ENCODE measurements at regions not wholly inside any gene's neighbourhood (a gene's known extent, or its start where the extent isn't known, plus 50 kb on each side); places are given as distances from the start of the nearest gene placed in this dataset.

- no peak for DNase-seq
- no peaks in the 10 kb centered on the region for H3K9me3 Mint-ChIP-seq
- H3K27me3 Mint-ChIP-seq: peaks cover 3% of the 10 kb centered on the region
- no peaks in the 10 kb centered on the region for H3K4me1 Mint-ChIP-seq
- intact Hi-C loops (cut with micrococcal nuclease): no loop called here
- no peak overlapping the region for H3K27ac Mint-ChIP-seq
- H3K36me3 Mint-ChIP-seq (ENCODE audit: low read depth): no peaks in the 10 kb centered on the region
- no peak overlapping the region for H3K4me3 Mint-ChIP-seq
These were observed 524.6 kb upstream of the NOX3 start for GRCh38 chr6:155980014-155980767.

- Mint-ChIP-seq H3K4me3 (no peak overlapping the region), H3K27ac (no peak overlapping the region), H3K9me3 (no peaks in the 10 kb centered on the region), H3K36me3 (ENCODE audit: low read depth) (no peaks in the 10 kb centered on the region), H3K4me1 (peaks cover 6% of the 10 kb centered on the region), H3K27me3 (no peaks in the 10 kb centered on the region)
- DNase-seq: no peak
- intact Hi-C loops (cut with micrococcal nuclease): no loop called here
These were observed 519.9 kb upstream of the NOX3 start for GRCh38 chr6:155975506-155975905.

GRCh38 chr6:155974811-155975323 is 519.2 kb upstream of the NOX3 start:
- intact Hi-C loops (cut with micrococcal nuclease): no loop called here
- DNase-seq: no peak
- Mint-ChIP-seq H3K4me1 (peaks cover 6% of the 10 kb centered on the region), H3K36me3 (ENCODE audit: low read depth) (no peaks in the 10 kb centered on the region), H3K27ac (no peak overlapping the region), H3K4me3 (no peak overlapping the region), H3K27me3 (no peaks in the 10 kb centered on the region), H3K9me3 (no peaks in the 10 kb centered on the region)

- DNase-seq: no peak
- Mint-ChIP-seq H3K4me3 (no peak overlapping the region), H3K4me1 (peaks cover 6% of the 10 kb centered on the region), H3K27ac (no peak overlapping the region), H3K36me3 (ENCODE audit: low read depth) (no peaks in the 10 kb centered on the region), H3K9me3 (no peaks in the 10 kb centered on the region), H3K27me3 (no peaks in the 10 kb centered on the region)
- intact Hi-C loops (cut with micrococcal nuclease): no loop called here
These were observed 518.7 kb upstream of the NOX3 start for GRCh38 chr6:155974359-155974758.

- intact Hi-C loops (cut with micrococcal nuclease): no loop called here
- H3K4me3 Mint-ChIP-seq: no peak overlapping the region
- no peak for DNase-seq
- H3K27ac Mint-ChIP-seq: no peak overlapping the region
- H3K4me1 Mint-ChIP-seq: peaks cover 6% of the 10 kb centered on the region
- no peaks in the 10 kb centered on the region for H3K36me3 Mint-ChIP-seq (ENCODE audit: low read depth)
- H3K9me3 Mint-ChIP-seq: no peaks in the 10 kb centered on the region
- no peaks in the 10 kb centered on the region for H3K27me3 Mint-ChIP-seq
These were observed 515.5 kb upstream of the NOX3 start for GRCh38 chr6:155970876-155971708.

GRCh38 chr6:155970472-155970871 is 514.8 kb upstream of the NOX3 start:
- DNase-seq: no peak
- intact Hi-C loops (cut with micrococcal nuclease): no loop called here
- Mint-ChIP-seq H3K36me3 (ENCODE audit: low read depth) (no peaks in the 10 kb centered on the region), H3K4me3 (no peak overlapping the region), H3K4me1 (peaks cover 6% of the 10 kb centered on the region), H3K27me3 (no peaks in the 10 kb centered on the region), H3K9me3 (no peaks in the 10 kb centered on the region), H3K27ac (no peak overlapping the region)

GRCh38 chr6:155968921-155969320 is 513.3 kb upstream of the NOX3 start:
- Mint-ChIP-seq H3K36me3 (ENCODE audit: low read depth) (no peaks in the 10 kb centered on the region), H3K9me3 (no peaks in the 10 kb centered on the region), H3K27ac (no peak overlapping the region), H3K4me1 (peaks cover 5% of the 10 kb centered on the region), H3K4me3 (no peak overlapping the region), H3K27me3 (no peaks in the 10 kb centered on the region)
- intact Hi-C loops (cut with micrococcal nuclease): no loop called here
- DNase-seq: no peak

GRCh38 chr6:155967322-155967721 is 511.7 kb upstream of the NOX3 start:
- Mint-ChIP-seq H3K36me3 (ENCODE audit: low read depth) (no peaks in the 10 kb centered on the region), H3K27me3 (no peaks in the 10 kb centered on the region), H3K9me3 (no peaks in the 10 kb centered on the region), H3K4me3 (no peak overlapping the region), H3K4me1 (peaks cover 3% of the 10 kb centered on the region), H3K27ac (no peak overlapping the region)
- intact Hi-C loops (cut with micrococcal nuclease): no loop called here
- no peak for DNase-seq

- Mint-ChIP-seq H3K27ac (no peak overlapping the region), H3K9me3 (peaks cover 11% of the 10 kb centered on the region), H3K27me3 (no peaks in the 10 kb centered on the region), H3K4me1 (no peaks in the 10 kb centered on the region), H3K4me3 (no peak overlapping the region), H3K36me3 (ENCODE audit: low read depth) (no peaks in the 10 kb centered on the region)
- intact Hi-C loops (cut with micrococcal nuclease): no loop called here
- DNase-seq: no peak
These were observed 508.9 kb upstream of the NOX3 start for GRCh38 chr6:155964544-155964943.

GRCh38 chr6:155962276-155962675 is 506.6 kb upstream of the NOX3 start:
- Mint-ChIP-seq H3K27me3 (no peaks in the 10 kb centered on the region), H3K27ac (no peak overlapping the region), H3K4me3 (no peak overlapping the region), H3K36me3 (ENCODE audit: low read depth) (no peaks in the 10 kb centered on the region), H3K9me3 (peaks cover 11% of the 10 kb centered on the region), H3K4me1 (no peaks in the 10 kb centered on the region)
- intact Hi-C loops (cut with micrococcal nuclease): no loop called here
- DNase-seq: no peak

- H3K27me3 Mint-ChIP-seq: no peaks in the 10 kb centered on the region
- H3K4me1 Mint-ChIP-seq: no peaks in the 10 kb centered on the region
- no peaks in the 10 kb centered on the region for H3K36me3 Mint-ChIP-seq (ENCODE audit: low read depth)
- H3K27ac Mint-ChIP-seq: no peak overlapping the region
- intact Hi-C loops (cut with micrococcal nuclease): no loop called here
- no peak overlapping the region for H3K4me3 Mint-ChIP-seq
- DNase-seq: no peak
- H3K9me3 Mint-ChIP-seq: peaks cover 11% of the 10 kb centered on the region
These were observed 504.4 kb upstream of the NOX3 start for GRCh38 chr6:155959898-155960495.

GRCh38 chr6:155958550-155958949 is 502.9 kb upstream of the NOX3 start:
- DNase-seq: no peak
- intact Hi-C loops (cut with micrococcal nuclease): no loop called here
- H3K27me3 Mint-ChIP-seq: no peaks in the 10 kb centered on the region
- H3K36me3 Mint-ChIP-seq (ENCODE audit: low read depth): no peaks in the 10 kb centered on the region
- no peak overlapping the region for H3K27ac Mint-ChIP-seq
- peaks cover 11% of the 10 kb centered on the region for H3K9me3 Mint-ChIP-seq
- H3K4me3 Mint-ChIP-seq: no peak overlapping the region
- H3K4me1 Mint-ChIP-seq: no peaks in the 10 kb centered on the region

- Mint-ChIP-seq H3K4me1 (no peaks in the 10 kb centered on the region), H3K4me3 (no peak overlapping the region), H3K27ac (no peak overlapping the region), H3K9me3 (peaks cover 6% of the 10 kb centered on the region), H3K27me3 (no peaks in the 10 kb centered on the region), H3K36me3 (ENCODE audit: low read depth) (no peaks in the 10 kb centered on the region)
- DNase-seq: no peak
- intact Hi-C loops (cut with micrococcal nuclease): no loop called here
These were observed 499.4 kb upstream of the NOX3 start for GRCh38 chr6:155955038-155955437.

- intact Hi-C loops (cut with micrococcal nuclease): no loop called here
- H3K9me3 Mint-ChIP-seq: peaks cover 4% of the 10 kb centered on the region
- H3K36me3 Mint-ChIP-seq (ENCODE audit: low read depth): no peaks in the 10 kb centered on the region
- H3K4me3 Mint-ChIP-seq: no peak overlapping the region
- no peaks in the 10 kb centered on the region for H3K27me3 Mint-ChIP-seq
- H3K4me1 Mint-ChIP-seq: no peaks in the 10 kb centered on the region
- DNase-seq: no peak
- H3K27ac Mint-ChIP-seq: no peak overlapping the region
These were observed 498.5 kb upstream of the NOX3 start for GRCh38 chr6:155954149-155954548.
